H9 (cell line): ENCODE measurements at regions not wholly inside any gene's neighbourhood (a gene's known extent, or its start where the extent isn't known, plus 50 kb on each side); places are given as distances from the start of the nearest gene placed in this dataset.
A peak's percentile ranks its signal among the peaks of the same experiment; 100 is the strongest.

Experiments used
- DNase-seq: peaks from one replicate; pipeline ENCODE4 v3.0.0-alpha.2; 2017
- H2AFZ ChIP-seq: one replicate; pipeline ENCODE4 v1.6.1; 2013; ENCODE audit warnings: mild to moderate bottlenecking, low read length, control low read depth, moderate library complexity
- H2AK5ac ChIP-seq: 2 replicates; pipeline ENCODE4 v1.6.1; 2013; ENCODE audit warnings: low read length, control low read depth, mixed read lengths; ENCODE audit not compliant: insufficient read length
- H2BK120ac ChIP-seq: one replicate; pipeline ENCODE4 v1.6.1; 2013; ENCODE audit warnings: low read depth, mild to moderate bottlenecking, low read length, control low read depth, inconsistent platforms; ENCODE audit not compliant: poor library complexity, severe bottlenecking
- H2BK12ac ChIP-seq: 2 replicates; pipeline ENCODE4 v1.6.1; 2013; ENCODE audit warnings: low read length, control low read depth, mixed read lengths, low read depth; ENCODE audit not compliant: insufficient read length
- H2BK15ac ChIP-seq: 2 replicates; pipeline ENCODE4 v1.6.1; 2013; ENCODE audit warnings: low read depth, low read length, control low read depth
- H2BK20ac ChIP-seq: one replicate; pipeline ENCODE4 v1.6.1; 2013; ENCODE audit warnings: low read depth, mild to moderate bottlenecking, low read length, control low read depth, inconsistent platforms; ENCODE audit not compliant: poor library complexity, severe bottlenecking
- H2BK5ac ChIP-seq: 2 replicates; pipeline ENCODE4 v1.6.1; 2013; ENCODE audit warnings: low read length, control low read depth, mixed read lengths; ENCODE audit not compliant: insufficient read length
- H3K14ac ChIP-seq: 2 replicates; pipeline ENCODE4 v1.6.1; 2013; ENCODE audit warnings: low read length, control low read depth; ENCODE audit not compliant: insufficient read depth
- H3K18ac ChIP-seq: 2 replicates; pipeline ENCODE4 v1.6.1; 2013; ENCODE audit warnings: low read depth, mild to moderate bottlenecking, mixed read lengths, low read length, control low read depth; ENCODE audit not compliant: insufficient read length
- H3K23ac ChIP-seq: 2 replicates; pipeline ENCODE4 v1.6.1; 2013; ENCODE audit warnings: low read length, control low read depth, mixed read lengths, low read depth; ENCODE audit not compliant: insufficient read length
- H3K23me2 ChIP-seq: 2 replicates; pipeline ENCODE4 v1.6.1; 2013; ENCODE audit warnings: low read depth, mild to moderate bottlenecking, mixed read lengths, low read length, control low read depth; ENCODE audit not compliant: insufficient read length, poor library complexity, severe bottlenecking
- H3K27ac ChIP-seq: 2 replicates; pipeline ENCODE4 v1.5.1; 2013; ENCODE audit warnings: low read length, control low read depth, mixed read lengths, low read depth; ENCODE audit not compliant: insufficient read length
- H3K27me3 ChIP-seq: 2 replicates; pipeline ENCODE4 v1.6.1; 2013; ENCODE audit warnings: low read length, control low read depth, inconsistent platforms; ENCODE audit not compliant: insufficient read depth
- H3K4ac ChIP-seq: 2 replicates; pipeline ENCODE4 v1.6.1; 2013; ENCODE audit warnings: low read depth, mild to moderate bottlenecking, control low read depth, inconsistent platforms, low read length, moderate library complexity
- H3K4me1 ChIP-seq: 2 replicates; pipeline ENCODE4 v1.6.1; 2013; ENCODE audit warnings: low read length, control low read depth, inconsistent platforms; ENCODE audit not compliant: insufficient read depth
- H3K4me2 ChIP-seq: 2 replicates; pipeline ENCODE4 v1.6.1; 2013; ENCODE audit warnings: low read length, control low read depth, mixed read lengths; ENCODE audit not compliant: insufficient read length, insufficient read depth
- H3K56ac ChIP-seq: 2 replicates; pipeline ENCODE4 v1.6.1; 2013; ENCODE audit warnings: low read depth, mild to moderate bottlenecking, mixed read lengths, low read length, control low read depth; ENCODE audit not compliant: insufficient read length
- H3K79me1 ChIP-seq: 2 replicates; pipeline ENCODE4 v1.6.1; 2013; ENCODE audit warnings: low read depth, mild to moderate bottlenecking, moderate library complexity, low read length, control low read depth, inconsistent platforms; ENCODE audit not compliant: insufficient read depth, poor library complexity, severe bottlenecking
- H3K79me2 ChIP-seq: 2 replicates; pipeline ENCODE4 v1.6.1; 2013; ENCODE audit warnings: low read length, control low read depth, inconsistent platforms; ENCODE audit not compliant: insufficient read depth
- H3K9ac ChIP-seq: 2 replicates; pipeline ENCODE4 v1.6.1; 2013; ENCODE audit warnings: low read length, control low read depth, mixed read lengths; ENCODE audit not compliant: insufficient read length; ENCODE audit errors: extremely low read depth
- H3K9me3 ChIP-seq: one replicate; pipeline ENCODE4 v1.6.1; 2013; ENCODE audit warnings: low read depth, low read length, inconsistent platforms; ENCODE audit not compliant: control insufficient read depth
- H3T11ph ChIP-seq: one replicate; pipeline ENCODE4 v1.6.1; 2013; ENCODE audit warnings: mild to moderate bottlenecking, low read length, control low read depth, inconsistent platforms
- H4K20me1 ChIP-seq: one replicate; pipeline ENCODE4 v1.6.1; 2013; ENCODE audit not compliant: control insufficient read depth, insufficient read length, insufficient read depth
- H4K5ac ChIP-seq: 2 replicates; pipeline ENCODE4 v1.6.1; 2013; ENCODE audit warnings: low read depth, mild to moderate bottlenecking, mixed read lengths, low read length, control low read depth; ENCODE audit not compliant: insufficient read length
- H4K8ac ChIP-seq: replicated peaks from 2 replicates; pipeline ENCODE4 v1.6.1; 2013; ENCODE audit warnings: low read length, control low read depth, mixed read lengths, low read depth; ENCODE audit not compliant: insufficient read length
- H4K91ac ChIP-seq: 2 replicates; pipeline ENCODE4 v1.6.1; 2013; ENCODE audit warnings: low read depth, mild to moderate bottlenecking, moderate library complexity, mixed read lengths, low read length, control low read depth; ENCODE audit not compliant: insufficient read length
- H3K27ac Mint-ChIP-seq, 3 experiments: 2 replicates in 2 of 3; 3 replicates in 1 of 3; pipeline ENCODE4 v1.8.0; 2020 to 2021; ENCODE audit warnings: mixed read lengths in 3 of 3, mild to moderate bottlenecking in 1 of 3, moderate library complexity in 1 of 3
- H3K27me3 Mint-ChIP-seq: 2 replicates; pipeline ENCODE4 v1.8.0; 2021; ENCODE audit warnings: low read depth, mild to moderate bottlenecking, moderate library complexity, mixed read lengths
- H3K36me3 Mint-ChIP-seq, 3 experiments: 2 replicates in 2 of 3; 3 replicates in 1 of 3; pipeline ENCODE4 v1.8.0; 2020 to 2021; ENCODE audit warnings: low read depth in 3 of 3, mixed read lengths in 3 of 3; ENCODE audit not compliant: insufficient read depth in 1 of 3
- H3K4me1 Mint-ChIP-seq, 2 experiments: 2 replicates each; pipeline ENCODE4 v1.8.0; 2020; ENCODE audit warnings: mixed read lengths in 2 of 2
- H3K4me3 Mint-ChIP-seq, 2 experiments: 2 replicates in 1 of 2; 3 replicates in 1 of 2; pipeline ENCODE4 v1.8.0; 2020 to 2021; ENCODE audit warnings: mild to moderate bottlenecking in 2 of 2, mixed read lengths in 2 of 2, moderate library complexity in 1 of 2
- H3K9me3 Mint-ChIP-seq, 2 experiments: 2 replicates in 1 of 2; 3 replicates in 1 of 2; pipeline ENCODE4 v1.8.0; 2020; ENCODE audit warnings: mild to moderate bottlenecking in 2 of 2, mixed read lengths in 2 of 2, moderate library complexity in 1 of 2
- WGBS: extraction: QIAGEN DNeasy Blood & Tissue Kit; methylation state at CpG from one replicate; pipeline ENCODE4 v1.1.7; 2013; ENCODE audit warnings: missing lambda C conversion rate, low lambda C conversion rate, mixed read lengths; ENCODE audit not compliant: insufficient read length; ENCODE audit errors: extremely low coverage; 5-methylcytosine and 5-hydroxymethylcytosine counted together
- TF ChIP-seq, protein P1 (sequence below): fragments of 200-600 bp; sonication (generic); conservative IDR thresholded peaks from 3 replicates; pipeline ENCODE4 v1.8.0; 2021; ENCODE audit warnings: antibody characterized with exemption, mild to moderate bottlenecking

DNA sequence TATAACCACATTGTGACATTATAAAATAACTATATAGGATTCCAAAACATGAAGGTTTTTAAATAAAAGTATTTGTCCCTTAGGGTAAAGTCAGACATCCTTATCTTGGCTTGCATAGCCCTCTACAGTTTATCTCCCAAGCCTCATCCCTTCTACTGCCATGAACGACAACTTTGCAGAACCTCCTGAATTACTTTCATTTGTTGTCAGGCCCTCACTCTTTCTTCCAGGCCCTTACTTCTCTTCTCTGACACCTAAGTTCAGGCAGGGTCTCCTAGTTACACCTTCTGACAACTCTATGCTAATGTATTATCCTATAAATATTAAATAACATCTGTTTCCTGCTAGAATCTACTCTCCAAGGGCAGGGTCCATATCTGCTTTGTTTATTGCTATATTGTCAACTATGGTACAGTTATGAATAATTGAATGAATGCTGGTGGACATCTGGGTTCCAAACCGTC, 115.7 kb upstream of the MDM1 start:
- no peak overlapping the region for H3K56ac ChIP-seq
- H3K4ac ChIP-seq = no peak overlapping the region
- peaks cover 10 to 24% (median 16%) of the 10 kb centered on the region in 3 experiments for H3K36me3 Mint-ChIP-seq
- no peak for DNase-seq
- H3K14ac ChIP-seq = no peak overlapping the region
- H3K4me1 ChIP-seq = peaks cover 10% of the 10 kb centered on the region; the same call in 1 of the 2 replicates
- H3K27ac Mint-ChIP-seq = peak overlapping the region in 2 of 3 experiments; percentile 7 to 90; a peak in 2 of 7 replicates
- H3K27me3 ChIP-seq = no peaks in the 10 kb centered on the region
- H3K9ac ChIP-seq = no peak overlapping the region
- H2AFZ ChIP-seq = no peak overlapping the region
- no peak overlapping the region for H2BK15ac ChIP-seq
- no peaks in the 10 kb centered on the region for H4K20me1 ChIP-seq
- no peak overlapping the region for H4K8ac ChIP-seq
- H3K27me3 Mint-ChIP-seq = no peaks in the 10 kb centered on the region
- no peak overlapping the region for H2AK5ac ChIP-seq
- H3K27ac ChIP-seq = no peak overlapping the region
- no peak overlapping the region for H4K5ac ChIP-seq
- peaks cover 34 to 41% of the 10 kb centered on the region in 2 experiments for H3K4me1 Mint-ChIP-seq
- H2BK5ac ChIP-seq = no peak overlapping the region
- TF ChIP-seq, protein P1, sequence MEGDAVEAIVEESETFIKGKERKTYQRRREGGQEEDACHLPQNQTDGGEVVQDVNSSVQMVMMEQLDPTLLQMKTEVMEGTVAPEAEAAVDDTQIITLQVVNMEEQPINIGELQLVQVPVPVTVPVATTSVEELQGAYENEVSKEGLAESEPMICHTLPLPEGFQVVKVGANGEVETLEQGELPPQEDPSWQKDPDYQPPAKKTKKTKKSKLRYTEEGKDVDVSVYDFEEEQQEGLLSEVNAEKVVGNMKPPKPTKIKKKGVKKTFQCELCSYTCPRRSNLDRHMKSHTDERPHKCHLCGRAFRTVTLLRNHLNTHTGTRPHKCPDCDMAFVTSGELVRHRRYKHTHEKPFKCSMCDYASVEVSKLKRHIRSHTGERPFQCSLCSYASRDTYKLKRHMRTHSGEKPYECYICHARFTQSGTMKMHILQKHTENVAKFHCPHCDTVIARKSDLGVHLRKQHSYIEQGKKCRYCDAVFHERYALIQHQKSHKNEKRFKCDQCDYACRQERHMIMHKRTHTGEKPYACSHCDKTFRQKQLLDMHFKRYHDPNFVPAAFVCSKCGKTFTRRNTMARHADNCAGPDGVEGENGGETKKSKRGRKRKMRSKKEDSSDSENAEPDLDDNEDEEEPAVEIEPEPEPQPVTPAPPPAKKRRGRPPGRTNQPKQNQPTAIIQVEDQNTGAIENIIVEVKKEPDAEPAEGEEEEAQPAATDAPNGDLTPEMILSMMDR = no peak
- H2BK12ac ChIP-seq = no peak overlapping the region
- no CpG with 5 or more reads among the region's 2 CpGs for WGBS
- H3K9me3 Mint-ChIP-seq = peaks cover 19 to 21% of the 10 kb centered on the region in 2 experiments
- H3K23me2 ChIP-seq = no peaks in the 10 kb centered on the region
- H4K91ac ChIP-seq = no peak overlapping the region
- H3K9me3 ChIP-seq = no peaks in the 10 kb centered on the region
- H3K4me3 Mint-ChIP-seq = no peak overlapping the region
- H2BK20ac ChIP-seq = no peak overlapping the region
- H3K79me2 ChIP-seq = no peaks in the 10 kb centered on the region
- H3K18ac ChIP-seq = no peak overlapping the region
- H3K4me2 ChIP-seq = peak overlapping the region; percentile 21
- no peak overlapping the region for H3T11ph ChIP-seq
- H2BK120ac ChIP-seq = no peak overlapping the region
- no peaks in the 10 kb centered on the region for H3K79me1 ChIP-seq
- H3K23ac ChIP-seq = no peak overlapping the region
